SK-N-SH (cell line): ENCODE measurements at regions not wholly inside any gene's neighbourhood (a gene's known extent, or its start where the extent isn't known, plus 50 kb on each side); places are given as distances from the start of the nearest gene placed in this dataset.
A peak's percentile ranks its signal among the peaks of the same experiment; 100 is the strongest.

Experiments used
- CTCF ChIA-PET: fragments of 300-600, 350-600 bp; formaldehyde crosslinking; extraction: SDS; loops from one replicate; lab custom pipeline; 2021; lab: Yijun Ruan, JAX
- POLR2A ChIA-PET: fragments of 350-600 bp; sonication (Branson Sonifier 250); formaldehyde crosslinking; extraction: SDS; loops from one replicate; lab custom pipeline; 2020; ENCODE audit warnings: antibody characterized with exemption, inconsistent platforms; lab: Yijun Ruan, JAX
- DNase-seq: peaks from one replicate; pipeline ENCODE4 v3.0.0; 2012
- H2AFZ ChIP-seq: fragments of 200-600 bp; sonication (generic); 2 replicates; pipeline ENCODE4 v1.8.1; 2016; ENCODE audit warnings: antibody characterized with exemption, mild to moderate bottlenecking, low read depth
- H3F3A ChIP-seq: fragments of 200-600 bp; sonication (generic); replicated peaks from 2 replicates; pipeline ENCODE3; 2016; ENCODE audit warnings: antibody characterized with exemption, mild to moderate bottlenecking; ENCODE audit not compliant: insufficient read depth
- H3K27ac ChIP-seq, 2 experiments: fragments of 200-500 bp in 1 of 2; fragments of 200-600 bp in 1 of 2; sonication (Bioruptor generic) in 1 of 2; sonication (generic), shearing (Covaris generic) in 1 of 2; 2 replicates each; pipeline versions ENCODE4 v1.5.1 to v1.6.1; 2014 to 2016; ENCODE audit warnings: low read depth in 2 of 2, inconsistent platforms in 1 of 2, low read length in 1 of 2, mild to moderate bottlenecking in 1 of 2, mixed read lengths in 1 of 2
- H3K27me3 ChIP-seq: fragments of 200-600 bp; sonication (generic), shearing (Covaris generic); 2 replicates; pipeline ENCODE4 v1.6.1; 2016; ENCODE audit warnings: mixed run types; ENCODE audit not compliant: insufficient read depth
- H3K36me3 ChIP-seq, 2 experiments: fragments of 200-500 bp in 1 of 2; fragments of 200-600 bp in 1 of 2; sonication (Bioruptor generic) in 1 of 2; sonication (generic) in 1 of 2; replicated peaks in 1 of 2; 2 replicates each; pipeline versions ENCODE3 to v1.5.1; 2014 to 2016; ENCODE audit warnings: low read length in 1 of 2, mild to moderate bottlenecking in 1 of 2; ENCODE audit not compliant: insufficient read depth in 2 of 2, control insufficient read depth in 1 of 2
- H3K4me1 ChIP-seq, 2 experiments: fragments of 200-500 bp in 1 of 2; fragments of 200-600 bp in 1 of 2; sonication (Bioruptor generic) in 1 of 2; sonication (generic), shearing (Covaris generic) in 1 of 2; 2 replicates each; pipeline versions ENCODE4 v1.5.1 to v1.6.1; 2014 to 2016; ENCODE audit warnings: low read depth in 1 of 2, low read length in 1 of 2, mixed run types in 1 of 2; ENCODE audit not compliant: insufficient read depth in 2 of 2, control insufficient read depth in 1 of 2
- H3K4me2 ChIP-seq: fragments of 200-600 bp; sonication (generic), shearing (Covaris generic); 2 replicates; pipeline ENCODE4 v1.6.1; 2017; ENCODE audit warnings: mixed run types
- H3K4me3 ChIP-seq, 2 experiments: fragments of 200-500 bp in 1 of 2; fragments of 200-600 bp in 1 of 2; sonication (Bioruptor generic) in 1 of 2; sonication (generic), shearing (Covaris generic) in 1 of 2; 2 replicates each; pipeline versions ENCODE4 v1.5.1 to v1.8.1; 2014 to 2016; ENCODE audit warnings: low read depth in 2 of 2, inconsistent platforms in 1 of 2, low read length in 1 of 2, mild to moderate bottlenecking in 1 of 2, mixed read lengths in 1 of 2, moderate library complexity in 1 of 2
- H3K79me2 ChIP-seq: fragments of 200-600 bp; sonication (generic); 2 replicates; pipeline ENCODE4 v1.8.1; 2017; ENCODE audit warnings: mild to moderate bottlenecking; ENCODE audit not compliant: insufficient read depth
- H3K9ac ChIP-seq: fragments of 200-600 bp; sonication (generic); 2 replicates; pipeline ENCODE4 v1.6.1; 2017; ENCODE audit warnings: mixed run types
- H3K9me2 ChIP-seq: fragments of 200-600 bp; sonication (generic); 2 replicates; pipeline ENCODE4 v1.6.1; 2017; ENCODE audit warnings: mixed run types
- H3K9me3 ChIP-seq: fragments of 200-600 bp; sonication (generic); 2 replicates; pipeline ENCODE4 v1.6.1; 2017; ENCODE audit warnings: mixed run types, mild to moderate bottlenecking, moderate library complexity
- H4K20me1 ChIP-seq: fragments of 200-600 bp; sonication (generic); 2 replicates; pipeline ENCODE4 v1.6.1; 2017; ENCODE audit warnings: mild to moderate bottlenecking, mixed run types; ENCODE audit not compliant: insufficient read depth
- ELF1 ChIP-seq: IDR thresholded peaks from 2 replicates; pipeline ENCODE4 v1.4.0; 2012
- EP300 ChIP-seq, 2 experiments: IDR thresholded peaks; 2 replicates each; pipeline versions ENCODE4 v1.4.0 to v1.6.1; 2012; ENCODE audit warnings: borderline replicate concordance in 1 of 2, low read depth in 1 of 2, low read length in 1 of 2
- MXI1 ChIP-seq: IDR thresholded peaks from 2 replicates; pipeline ENCODE4 v1.6.1; 2012; ENCODE audit warnings: mild to moderate bottlenecking, low read depth, low read length, improper control_type of control experiment
- NFIC ChIP-seq: IDR thresholded peaks from 2 replicates; pipeline ENCODE4 v1.4.0; 2012; ENCODE audit warnings: borderline replicate concordance
- RXRA ChIP-seq: IDR thresholded peaks from 2 replicates; pipeline ENCODE4 v1.4.0; 2012; ENCODE audit warnings: low read depth, mild to moderate bottlenecking, borderline replicate concordance
- SMC3 ChIP-seq: IDR thresholded peaks from 2 replicates; pipeline ENCODE4 v1.6.1; 2012; ENCODE audit warnings: low read depth, low read length, improper control_type of control experiment
- TCF12 ChIP-seq: IDR thresholded peaks from 2 replicates; pipeline ENCODE4 v1.4.0; 2012
- WGBS: methylation state at CpG from one replicate; pipeline ENCODE4 v1.1.6; 2017; ENCODE audit warnings: low lambda C conversion rate; 5-methylcytosine and 5-hydroxymethylcytosine counted together
- TF ChIP-seq, protein P1 (sequence below): fragments of 200-600 bp; sonication (generic); IDR thresholded peaks from 2 replicates; pipeline ENCODE4 v1.6.1; 2017; ENCODE audit warnings: antibody characterized with exemption, mild to moderate bottlenecking, moderate library complexity
- TF ChIP-seq, protein P2 (sequence below): fragments of 150-350 bp; IDR thresholded peaks from 2 replicates; pipeline ENCODE4 v1.6.1; 2017; ENCODE audit warnings: antibody characterized with exemption, low read length, low read depth, borderline replicate concordance
- TF ChIP-seq, protein P3 (sequence below): IDR thresholded peaks from 2 replicates; pipeline ENCODE4 v1.4.0; 2012; ENCODE audit warnings: low read depth
- TF ChIP-seq, protein P4 (sequence below): fragments of 150-350 bp; IDR thresholded peaks from 2 replicates; pipeline ENCODE4 v1.6.1; 2016; ENCODE audit warnings: mild to moderate bottlenecking, low read depth, low read length

GRCh38 chr1:22347854-22348760 is 103.5 kb upstream of the ZBTB40 start:
- H3K36me3 ChIP-seq = no peaks in the 10 kb centered on the region
- no peak for DNase-seq
- no peaks in the 10 kb centered on the region for H4K20me1 ChIP-seq
- no peaks in the 10 kb centered on the region for H3K79me2 ChIP-seq
- ChIA-PET CTCF (no interaction called here), POLR2A (no interaction called here)
- 60% methylated on average over 16 of the region's 16 CpGs for WGBS
- no peaks in the 10 kb centered on the region for H3F3A ChIP-seq
- H3K4me1 ChIP-seq = peaks cover 0 to 27% of the 10 kb centered on the region in 2 experiments; a peak in 1 of 4 replicates
- H3K4me2 ChIP-seq = no peak overlapping the region
- H3K27ac ChIP-seq = no peak overlapping the region
- TF ChIP-seq, protein P1, sequence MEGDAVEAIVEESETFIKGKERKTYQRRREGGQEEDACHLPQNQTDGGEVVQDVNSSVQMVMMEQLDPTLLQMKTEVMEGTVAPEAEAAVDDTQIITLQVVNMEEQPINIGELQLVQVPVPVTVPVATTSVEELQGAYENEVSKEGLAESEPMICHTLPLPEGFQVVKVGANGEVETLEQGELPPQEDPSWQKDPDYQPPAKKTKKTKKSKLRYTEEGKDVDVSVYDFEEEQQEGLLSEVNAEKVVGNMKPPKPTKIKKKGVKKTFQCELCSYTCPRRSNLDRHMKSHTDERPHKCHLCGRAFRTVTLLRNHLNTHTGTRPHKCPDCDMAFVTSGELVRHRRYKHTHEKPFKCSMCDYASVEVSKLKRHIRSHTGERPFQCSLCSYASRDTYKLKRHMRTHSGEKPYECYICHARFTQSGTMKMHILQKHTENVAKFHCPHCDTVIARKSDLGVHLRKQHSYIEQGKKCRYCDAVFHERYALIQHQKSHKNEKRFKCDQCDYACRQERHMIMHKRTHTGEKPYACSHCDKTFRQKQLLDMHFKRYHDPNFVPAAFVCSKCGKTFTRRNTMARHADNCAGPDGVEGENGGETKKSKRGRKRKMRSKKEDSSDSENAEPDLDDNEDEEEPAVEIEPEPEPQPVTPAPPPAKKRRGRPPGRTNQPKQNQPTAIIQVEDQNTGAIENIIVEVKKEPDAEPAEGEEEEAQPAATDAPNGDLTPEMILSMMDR = no peak
- TF ChIP-seq, protein P2, sequence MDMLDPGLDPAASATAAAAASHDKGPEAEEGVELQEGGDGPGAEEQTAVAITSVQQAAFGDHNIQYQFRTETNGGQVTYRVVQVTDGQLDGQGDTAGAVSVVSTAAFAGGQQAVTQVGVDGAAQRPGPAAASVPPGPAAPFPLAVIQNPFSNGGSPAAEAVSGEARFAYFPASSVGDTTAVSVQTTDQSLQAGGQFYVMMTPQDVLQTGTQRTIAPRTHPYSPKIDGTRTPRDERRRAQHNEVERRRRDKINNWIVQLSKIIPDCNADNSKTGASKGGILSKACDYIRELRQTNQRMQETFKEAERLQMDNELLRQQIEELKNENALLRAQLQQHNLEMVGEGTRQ = no peak
- TF ChIP-seq, protein P3, sequence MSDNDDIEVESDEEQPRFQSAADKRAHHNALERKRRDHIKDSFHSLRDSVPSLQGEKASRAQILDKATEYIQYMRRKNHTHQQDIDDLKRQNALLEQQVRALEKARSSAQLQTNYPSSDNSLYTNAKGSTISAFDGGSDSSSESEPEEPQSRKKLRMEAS = no peak
- TF ChIP-seq SMC3 = no peak
- no peak for TF ChIP-seq ELF1
- TF ChIP-seq, protein P4, sequence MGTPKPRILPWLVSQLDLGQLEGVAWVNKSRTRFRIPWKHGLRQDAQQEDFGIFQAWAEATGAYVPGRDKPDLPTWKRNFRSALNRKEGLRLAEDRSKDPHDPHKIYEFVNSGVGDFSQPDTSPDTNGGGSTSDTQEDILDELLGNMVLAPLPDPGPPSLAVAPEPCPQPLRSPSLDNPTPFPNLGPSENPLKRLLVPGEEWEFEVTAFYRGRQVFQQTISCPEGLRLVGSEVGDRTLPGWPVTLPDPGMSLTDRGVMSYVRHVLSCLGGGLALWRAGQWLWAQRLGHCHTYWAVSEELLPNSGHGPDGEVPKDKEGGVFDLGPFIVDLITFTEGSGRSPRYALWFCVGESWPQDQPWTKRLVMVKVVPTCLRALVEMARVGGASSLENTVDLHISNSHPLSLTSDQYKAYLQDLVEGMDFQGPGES = no peak
- no peak for TF ChIP-seq TCF12
- TF ChIP-seq RXRA = no peak
- TF ChIP-seq NFIC = no peak
- H2AFZ ChIP-seq = no peak overlapping the region
- H3K9me2 ChIP-seq = no peaks in the 10 kb centered on the region
- peaks cover 21% of the 10 kb centered on the region; the same call in 1 of the 2 replicates for H3K27me3 ChIP-seq
- H3K9me3 ChIP-seq = no peaks in the 10 kb centered on the region
- H3K9ac ChIP-seq = no peak overlapping the region
- H3K4me3 ChIP-seq = no peak overlapping the region

DNA sequence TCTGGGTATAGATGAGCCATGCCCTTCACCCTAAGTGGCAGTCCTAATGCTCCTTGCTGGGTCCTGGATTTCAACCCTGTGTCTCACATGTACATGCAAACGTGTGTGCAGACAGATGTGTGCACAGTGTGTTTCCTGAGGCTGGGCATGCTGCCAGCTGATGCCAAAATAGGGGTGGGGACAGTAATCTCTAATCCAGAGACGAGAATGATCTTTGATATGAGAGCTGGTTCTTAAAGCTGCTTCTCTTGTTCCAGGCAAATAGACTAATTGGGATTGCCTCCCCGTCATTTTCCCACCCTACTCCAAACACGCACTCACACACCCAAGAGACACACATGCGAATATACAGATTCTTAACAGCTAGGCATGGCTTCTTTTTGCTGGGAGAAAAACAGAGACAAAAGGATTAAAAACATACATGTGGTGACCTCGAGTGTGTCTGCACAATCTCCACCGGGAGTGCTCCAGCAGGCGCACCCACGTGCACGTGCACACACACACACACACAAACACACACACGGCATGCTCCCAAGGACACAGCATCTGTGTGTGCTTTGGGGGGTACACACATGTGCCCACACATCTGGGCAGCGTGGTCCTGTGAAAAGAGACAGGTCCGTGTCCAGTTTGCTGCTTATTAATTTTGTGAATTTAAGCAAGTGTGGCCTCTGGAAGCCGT is 102.1 kb upstream of the ZBTB40 start:
- whole genome bisulfite sequencing = 55% methylated on average over 10 of the region's 14 CpGs
- no peak overlapping the region for H3K4me3 ChIP-seq
- no peak overlapping the region for H2AFZ ChIP-seq
- peak overlapping the region in 1 of 2 experiments; percentile 82; a peak in 2 of 4 replicates for H3K27ac ChIP-seq
- H3K9me3 ChIP-seq = no peaks in the 10 kb centered on the region
- H3K9me2 ChIP-seq = no peaks in the 10 kb centered on the region
- peaks cover 21% of the 10 kb centered on the region; the same call in 1 of the 2 replicates for H3K27me3 ChIP-seq
- POLR2A ChIA-PET = interaction anchor here (0.8 to 1.5 kb wide), 3 partner anchors 11 to 15 kb away, joined by 3 to 5 read pairs (median 4); no protein-coding TSS in a partner anchor
- peak; percentile 20; the same call in 1 of the 2 replicates for TF ChIP-seq MXI1
- TF ChIP-seq RXRA = no peak
- 0 out of 4 replicates have a peak, but pooled peaks of 1 of the 2 experiments have one; percentile 23 for TF ChIP-seq EP300 (IDR thresholded peaks at IDR 0.05; ENCODE audit: borderline replicate concordance in 1 of 2, low read depth in 1 of 2, low read length in 1 of 2)
- H3K36me3 ChIP-seq = no peaks in the 10 kb centered on the region
- H3K4me2 ChIP-seq = no peak overlapping the region
- no peak overlapping the region for H3K9ac ChIP-seq
- H3K4me1 ChIP-seq = peaks cover 0 to 27% of the 10 kb centered on the region in 2 experiments; a peak in 1 of 4 replicates
- H3F3A ChIP-seq = no peaks in the 10 kb centered on the region
- DNase-seq = peak; percentile 61
- CTCF ChIA-PET = interaction anchor here (1.0 to 2.4 kb wide), 4 partner anchors 10 to 217 kb away, joined by 3 to 10 read pairs (median 4); no protein-coding TSS in a partner anchor
- H4K20me1 ChIP-seq = no peaks in the 10 kb centered on the region
- no peaks in the 10 kb centered on the region for H3K79me2 ChIP-seq
